ENCODE measurements at regions not wholly inside any gene's neighbourhood (a gene's known extent, or its start where the extent isn't known, plus 50 kb on each side); places are given as distances from the start of the nearest gene placed in this dataset.

- TF ChIP-seq CTCF (IDR thresholded peaks at IDR 0.05; ENCODE audit: low read length) (no peak), EZH2 (optimal IDR thresholded peaks at IDR 0.05; ENCODE audit: low read depth, low read length) (no peak)
These were observed 142.2 kb upstream of the AFDN start for GRCh38 chr6:167684276-167685104.

Measured in MM.1S (cell line).